Spleen (tissue), 11 donors: ENCODE measurements at regions not wholly inside any gene's neighbourhood (a gene's known extent, or its start where the extent isn't known, plus 50 kb on each side); places are given as distances from the start of the nearest gene placed in this dataset.

Experiments
- DNase-seq: peaks from one replicate; pipeline ENCODE4 v3.0.0-alpha.2; 2020
- H3K27ac ChIP-seq, 8 donors: fragments of 200-600 bp; sonication (generic) in 7 of 8; 1 replicate in 4 of 8; 2 replicates in 4 of 8; pipeline versions ENCODE4 v1.5.0 to v1.8.0; 2016 to 2021; ENCODE audit warnings: inconsistent platforms in 4 of 8, mild to moderate bottlenecking in 4 of 8, moderate library complexity in 1 of 8
- H3K27me3 ChIP-seq, 7 donors: fragments of 200-600 bp; sonication (generic) in 6 of 7; replicated peaks in 1 of 7; 1 replicate in 4 of 7; 2 replicates in 3 of 7; pipeline versions ENCODE4 v1.5.0 to v1.8.0; 2016 to 2021; ENCODE audit warnings: inconsistent platforms in 3 of 7, mild to moderate bottlenecking in 1 of 7
- H3K36me3 ChIP-seq, 6 donors: fragments of 200-600 bp; sonication (generic) in 5 of 6; 1 replicate in 4 of 6; 2 replicates in 2 of 6; pipeline versions ENCODE4 v1.5.0 to v1.8.0; 2016 to 2021; ENCODE audit warnings: inconsistent platforms in 2 of 6
- H3K4me1 ChIP-seq, 6 donors: fragments of 200-600 bp; sonication (generic) in 5 of 6; 1 replicate in 3 of 6; 2 replicates in 3 of 6; pipeline versions ENCODE4 v1.5.0 to v1.8.0; 2016 to 2021; ENCODE audit warnings: inconsistent platforms in 3 of 6
- H3K4me3 ChIP-seq, 8 donors: fragments of 200-600 bp; sonication (generic) in 7 of 8; 1 replicate in 4 of 8; 2 replicates in 4 of 8; pipeline versions ENCODE4 v1.5.0 to v1.8.0; 2016 to 2021; ENCODE audit warnings: inconsistent platforms in 4 of 8, mild to moderate bottlenecking in 4 of 8, moderate library complexity in 2 of 8
- H3K9me3 ChIP-seq, 8 donors: fragments of 200-600 bp; sonication (generic) in 7 of 8; 1 replicate in 4 of 8; 2 replicates in 4 of 8; pipeline versions ENCODE4 v1.5.0 to v1.8.0; 2016 to 2021; ENCODE audit warnings: inconsistent platforms in 4 of 8
- POLR2A ChIP-seq, 3 donors: fragments of 450-650 bp; IDR thresholded peaks; one replicate each; pipeline ENCODE4 v1.5.1; 2017; ENCODE audit warnings: antibody characterized with exemption in 3 of 3, mild to moderate bottlenecking in 1 of 3
- POLR2AphosphoS5 ChIP-seq, 3 donors: sonication (generic); formaldehyde crosslinking; IDR thresholded peaks; one replicate each; pipeline ENCODE4 v1.5.1; 2017; ENCODE audit warnings: antibody characterized with exemption in 3 of 3
- WGBS, 5 donors: extraction: QIAGEN DNeasy Blood & Tissue Kit in 3 of 5; methylation state at CpG; one replicate each; pipeline versions ENCODE4 v1.1.5 to v1.1.7; 2013 to 2018; 5-methylcytosine and 5-hydroxymethylcytosine counted together
- intact Hi-C: fragments of 100-400 bp; cut with DNase I; formaldehyde crosslinking; loops from one replicate; pipeline ENCODE4 v1.15.0; 2023; ENCODE audit warnings: low total_unique reads
- TF ChIP-seq, protein P1 (sequence below), 11 experiments: fragments of 200-600 bp in 7 of 11; fragments of 450-650 bp in 4 of 11; sonication (generic) in 4 of 11; IDR thresholded peaks in 8 of 11; conservative IDR thresholded peaks in 3 of 11; 1 replicate in 7 of 11; 2 replicates in 4 of 11; pipeline versions ENCODE4 v1.4.0 to v1.8.0; 2016 to 2021; ENCODE audit warnings: antibody characterized with exemption in 11 of 11, inconsistent platforms in 4 of 11, mild to moderate bottlenecking in 1 of 11
- donor health status: healthy with polysubstance abuse.
- donor health status: DM: no; HTN: no; CAD: no; lungs with moderate emphysema.
- donor health status: DM: no; HTN: no; CAD: no.
- donor health status: Bipolar disorder and iron deficiency.
- donor health status: healthy.
- donor health status: DM: no; HTN: no; CAD: no.
- donor health status: DM: yes; HTN: yes; CAD: no.

DNA sequence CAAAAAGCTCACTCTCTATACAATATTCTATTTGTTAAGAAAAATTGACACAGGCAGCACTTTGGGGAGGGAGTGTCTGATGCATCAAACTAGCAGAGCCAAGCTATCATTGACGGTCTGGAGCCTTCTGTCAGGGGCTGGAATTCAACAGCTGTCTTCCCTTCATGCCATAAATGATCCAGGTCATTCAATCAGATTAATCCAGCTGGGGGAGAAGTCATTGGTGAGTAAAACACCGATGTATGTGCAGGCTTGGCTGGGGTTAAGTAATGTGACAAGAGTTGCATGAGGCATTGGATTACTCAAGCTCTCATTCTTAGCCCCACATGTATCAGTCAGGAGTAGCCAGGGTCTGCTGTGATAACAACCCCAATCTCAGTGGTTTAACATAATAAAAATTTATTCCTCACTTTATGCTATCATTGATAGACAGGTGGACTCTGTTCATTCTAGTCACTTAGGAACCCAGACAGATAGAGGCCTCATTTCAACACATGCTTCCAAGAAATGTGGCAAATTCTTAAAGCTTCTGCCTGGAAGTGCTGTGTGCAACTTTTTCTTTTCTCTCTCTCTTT lies 118.1 kb upstream of the GADD45A start:
- H3K4me1 ChIP-seq, result peaks cover 4 to 17% (median 10%) of the 10 kb centered on the region in 6 donors
- H3K9me3 ChIP-seq, result no peaks in the 10 kb centered on the region
- intact Hi-C loops, result no loop called here
- no peaks in the 10 kb centered on the region for H3K36me3 ChIP-seq
- no peak for DNase-seq
- no peaks in the 10 kb centered on the region for H3K27me3 ChIP-seq
- no peak overlapping the region for H3K27ac ChIP-seq
- no peak overlapping the region for H3K4me3 ChIP-seq
- 68 to 81% (median 74%) methylated on average over 2 of the region's 2 CpGs for WGBS, 5 donors
- TF ChIP-seq POLR2AphosphoS5 (IDR thresholded peaks at IDR 0.05) (no peak), POLR2A (IDR thresholded peaks at IDR 0.05) (no peak)
- TF ChIP-seq, protein P1, sequence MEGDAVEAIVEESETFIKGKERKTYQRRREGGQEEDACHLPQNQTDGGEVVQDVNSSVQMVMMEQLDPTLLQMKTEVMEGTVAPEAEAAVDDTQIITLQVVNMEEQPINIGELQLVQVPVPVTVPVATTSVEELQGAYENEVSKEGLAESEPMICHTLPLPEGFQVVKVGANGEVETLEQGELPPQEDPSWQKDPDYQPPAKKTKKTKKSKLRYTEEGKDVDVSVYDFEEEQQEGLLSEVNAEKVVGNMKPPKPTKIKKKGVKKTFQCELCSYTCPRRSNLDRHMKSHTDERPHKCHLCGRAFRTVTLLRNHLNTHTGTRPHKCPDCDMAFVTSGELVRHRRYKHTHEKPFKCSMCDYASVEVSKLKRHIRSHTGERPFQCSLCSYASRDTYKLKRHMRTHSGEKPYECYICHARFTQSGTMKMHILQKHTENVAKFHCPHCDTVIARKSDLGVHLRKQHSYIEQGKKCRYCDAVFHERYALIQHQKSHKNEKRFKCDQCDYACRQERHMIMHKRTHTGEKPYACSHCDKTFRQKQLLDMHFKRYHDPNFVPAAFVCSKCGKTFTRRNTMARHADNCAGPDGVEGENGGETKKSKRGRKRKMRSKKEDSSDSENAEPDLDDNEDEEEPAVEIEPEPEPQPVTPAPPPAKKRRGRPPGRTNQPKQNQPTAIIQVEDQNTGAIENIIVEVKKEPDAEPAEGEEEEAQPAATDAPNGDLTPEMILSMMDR (IDR thresholded peaks at IDR 0.05 in 8 of 11, conservative IDR thresholded peaks at IDR 0.05 in 3 of 11), result no peak

DNA sequence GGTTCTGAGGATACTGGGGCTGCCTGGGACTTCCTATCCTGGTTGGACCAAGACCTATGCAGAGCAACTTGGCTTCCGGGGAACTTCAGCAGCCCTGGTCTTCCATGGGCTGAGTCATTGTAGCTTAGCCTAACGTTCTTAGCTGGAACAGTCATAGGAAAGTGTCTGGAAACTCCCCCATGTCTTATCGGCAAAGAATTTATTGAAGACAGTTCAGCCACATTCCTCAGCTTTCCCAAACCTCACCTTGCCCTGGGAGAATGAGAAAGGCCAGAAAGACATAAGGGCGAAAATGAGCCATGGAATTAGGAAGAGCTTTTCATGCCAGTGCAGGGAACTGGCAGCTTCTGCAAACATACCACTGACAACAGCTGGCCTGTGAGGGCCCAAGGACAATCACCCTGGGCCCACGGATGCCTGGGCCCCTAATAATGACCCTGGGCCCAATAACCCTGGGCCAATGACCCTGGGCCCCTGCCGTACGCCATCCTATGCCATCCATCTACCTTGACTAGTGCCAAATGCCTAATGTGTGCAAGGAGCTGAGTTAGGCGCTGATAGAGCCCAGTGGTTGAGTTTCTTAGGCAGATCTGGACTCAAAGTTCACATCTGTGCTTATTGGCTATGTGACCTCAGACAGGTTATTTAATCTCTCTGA lies 114.4 kb upstream of the GADD45A start:
- no peaks in the 10 kb centered on the region for H3K36me3 ChIP-seq
- H3K27me3 ChIP-seq, result no peaks in the 10 kb centered on the region
- H3K4me1 ChIP-seq, result no peaks in the 10 kb centered on the region
- H3K4me3 ChIP-seq, result no peak overlapping the region
- 75 to 88% (median 80%) methylated on average over 8 of the region's 8 CpGs for WGBS, 5 donors
- TF ChIP-seq POLR2A (IDR thresholded peaks at IDR 0.05), result no peak
- TF ChIP-seq, protein P1 (IDR thresholded peaks at IDR 0.05 in 8 of 11, conservative IDR thresholded peaks at IDR 0.05 in 3 of 11), result no peak
- no peak for TF ChIP-seq POLR2AphosphoS5 (IDR thresholded peaks at IDR 0.05)
- intact Hi-C loops, result no loop called here
- no peak for DNase-seq
- no peak overlapping the region for H3K27ac ChIP-seq
- no peaks in the 10 kb centered on the region for H3K9me3 ChIP-seq

DNA sequence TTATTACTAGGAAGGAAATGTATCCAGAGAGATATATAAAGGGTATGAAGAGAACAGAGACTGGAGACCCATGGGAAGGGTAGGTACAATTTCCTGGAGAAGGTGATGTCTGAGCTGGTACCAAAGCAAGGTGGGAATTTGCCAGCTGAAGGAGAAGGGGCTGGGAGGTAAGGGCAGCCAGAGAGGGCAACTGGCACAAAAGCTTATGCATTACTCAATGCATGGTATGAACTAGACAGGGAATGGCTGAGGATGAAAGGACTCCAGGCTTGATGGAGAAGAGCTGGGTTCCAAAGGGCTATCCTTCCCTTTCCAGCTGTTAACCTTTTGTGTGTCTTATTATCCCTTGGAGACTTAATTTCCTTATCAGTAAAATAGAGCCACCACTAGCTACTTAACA lies 113.6 kb upstream of the GADD45A start:
- TF ChIP-seq POLR2A (IDR thresholded peaks at IDR 0.05) (no peak), POLR2AphosphoS5 (IDR thresholded peaks at IDR 0.05) (no peak)
- no peaks in the 10 kb centered on the region for H3K27me3 ChIP-seq
- no peak overlapping the region for H3K4me3 ChIP-seq
- no peaks in the 10 kb centered on the region for H3K36me3 ChIP-seq
- intact Hi-C loops, result no loop called here
- H3K27ac ChIP-seq, result no peak overlapping the region
- no peaks in the 10 kb centered on the region for H3K4me1 ChIP-seq
- no peak for DNase-seq
- no peaks in the 10 kb centered on the region for H3K9me3 ChIP-seq

- TF ChIP-seq, protein P1 (IDR thresholded peaks at IDR 0.05 in 8 of 11, conservative IDR thresholded peaks at IDR 0.05 in 3 of 11), result no peak
- TF ChIP-seq POLR2A (IDR thresholded peaks at IDR 0.05), result no peak
- TF ChIP-seq POLR2AphosphoS5 (IDR thresholded peaks at IDR 0.05), result no peak
- Histone ChIP-seq H3K36me3 (no peaks in the 10 kb centered on the region), H3K9me3 (no peaks in the 10 kb centered on the region), H3K27me3 (no peaks in the 10 kb centered on the region), H3K4me3 (no peak overlapping the region), H3K4me1 (no peaks in the 10 kb centered on the region), H3K27ac (no peak overlapping the region)
- no peak for DNase-seq
- WGBS, 5 donors, result 86 to 96% (median 87%) methylated on average over 14 of the region's 14 CpGs
- intact Hi-C loops, result no loop called here
Observed at GRCh38 chr1:67571901-67572593, 113.0 kb upstream of the GADD45A start.
